ENCODE measurements at regions not wholly inside any gene's neighbourhood (a gene's known extent, or its start where the extent isn't known, plus 50 kb on each side); places are given as distances from the start of the nearest gene placed in this dataset.

- TF ChIP-seq CTCF (IDR thresholded peaks at IDR 0.05; ENCODE audit: low read depth, low read length, missing input control): no peak
- TF ChIP-seq YY1 (IDR thresholded peaks at IDR 0.05): no peak
- TF ChIP-seq NR2F2 (IDR thresholded peaks at IDR 0.05): no peak
- no peak for TF ChIP-seq SP1 (IDR thresholded peaks at IDR 0.05)
- TF ChIP-seq RAD21 (IDR thresholded peaks at IDR 0.05): no peak
- TF ChIP-seq MAX (IDR thresholded peaks at IDR 0.05): no peak
- no peak for TF ChIP-seq ZBTB33 (IDR thresholded peaks at IDR 0.05)
Observed at GRCh38 chrX:150051096-150051495, 112.8 kb upstream of the EOLA2 start.
